Loucy (cell line): ENCODE measurements at regions not wholly inside any gene's neighbourhood (a gene's known extent, or its start where the extent isn't known, plus 50 kb on each side); places are given as distances from the start of the nearest gene placed in this dataset.

ENCODE experiments used
- H2AFZ ChIP-seq: fragments of 200-600 bp; sonication (generic); 2 replicates; pipeline ENCODE4 v1.6.0; 2016; ENCODE audit warnings: antibody characterized with exemption, mild to moderate bottlenecking, low read length, moderate library complexity
- H3F3A ChIP-seq: fragments of 200-600 bp; 2 replicates; pipeline ENCODE4 v1.6.0; 2016; ENCODE audit warnings: antibody characterized with exemption, low read depth, mild to moderate bottlenecking
- H3K27me3 ChIP-seq: fragments of 200-600 bp; sonication (generic); 2 replicates; pipeline ENCODE4 v1.6.1; 2014; ENCODE audit warnings: low read length, mild to moderate bottlenecking; ENCODE audit not compliant: insufficient read depth, poor library complexity, severe bottlenecking
- H3K36me3 ChIP-seq: fragments of 200-600 bp; sonication (generic); 2 replicates; pipeline ENCODE4 v1.6.1; 2016; ENCODE audit warnings: low read length; ENCODE audit not compliant: insufficient read depth
- H3K4me1 ChIP-seq: fragments of 200-600 bp; sonication (generic); 2 replicates; pipeline ENCODE4 v1.5.1; 2014; ENCODE audit warnings: low read length, mild to moderate bottlenecking; ENCODE audit not compliant: insufficient read depth, poor library complexity, severe bottlenecking
- H3K4me2 ChIP-seq: fragments of 200-600 bp; sonication (generic); 2 replicates; pipeline ENCODE4 v1.6.0; 2014; ENCODE audit warnings: antibody characterized with exemption, low read length, low read depth, mild to moderate bottlenecking; ENCODE audit not compliant: poor library complexity, severe bottlenecking
- H3K4me3 ChIP-seq: fragments of 200-600 bp; sonication (generic); 2 replicates; pipeline ENCODE4 v1.5.1; 2014; ENCODE audit warnings: low read length, mild to moderate bottlenecking, mixed read lengths; ENCODE audit not compliant: poor library complexity, severe bottlenecking
- H3K79me2 ChIP-seq: fragments of 200-600 bp; sonication (generic); 2 replicates; pipeline ENCODE4 v1.6.1; 2014; ENCODE audit warnings: low read length; ENCODE audit not compliant: insufficient read depth
- H3K9ac ChIP-seq: fragments of 200-600 bp; sonication (generic); 2 replicates; pipeline ENCODE4 v1.6.0; 2014; ENCODE audit warnings: mild to moderate bottlenecking, low read depth, low read length, moderate library complexity; ENCODE audit not compliant: poor library complexity, severe bottlenecking
- H3K9me2 ChIP-seq: fragments of 200-600 bp; sonication (generic); replicated peaks from 2 replicates; pipeline ENCODE4 v1.6.1; 2016; ENCODE audit warnings: low read depth, low read length, mixed read lengths
- H3K9me3 ChIP-seq: fragments of 200-600 bp; sonication (generic); 2 replicates; pipeline ENCODE4 v1.6.1; 2014; ENCODE audit warnings: mild to moderate bottlenecking, antibody characterized with exemption, low read length, low read depth; ENCODE audit not compliant: insufficient read depth
- H4K20me1 ChIP-seq: fragments of 200-600 bp; sonication (generic); 2 replicates; pipeline ENCODE4 v1.6.0; 2014; ENCODE audit warnings: antibody characterized with exemption, low read length, mild to moderate bottlenecking; ENCODE audit not compliant: insufficient read depth, poor library complexity, severe bottlenecking
- EZH2phosphoT487 ChIP-seq: fragments of 200-600 bp; IDR thresholded peaks from 2 replicates; pipeline ENCODE4 v1.6.1; 2018; ENCODE audit warnings: antibody characterized with exemption, mild to moderate bottlenecking, moderate library complexity, borderline replicate concordance
- TF ChIP-seq, protein P1 (sequence below): fragments of 200-600 bp; sonication (generic); conservative IDR thresholded peaks from 2 replicates; pipeline ENCODE4 v1.5.1; 2014; ENCODE audit warnings: mild to moderate bottlenecking, antibody characterized with exemption, low read length

DNA sequence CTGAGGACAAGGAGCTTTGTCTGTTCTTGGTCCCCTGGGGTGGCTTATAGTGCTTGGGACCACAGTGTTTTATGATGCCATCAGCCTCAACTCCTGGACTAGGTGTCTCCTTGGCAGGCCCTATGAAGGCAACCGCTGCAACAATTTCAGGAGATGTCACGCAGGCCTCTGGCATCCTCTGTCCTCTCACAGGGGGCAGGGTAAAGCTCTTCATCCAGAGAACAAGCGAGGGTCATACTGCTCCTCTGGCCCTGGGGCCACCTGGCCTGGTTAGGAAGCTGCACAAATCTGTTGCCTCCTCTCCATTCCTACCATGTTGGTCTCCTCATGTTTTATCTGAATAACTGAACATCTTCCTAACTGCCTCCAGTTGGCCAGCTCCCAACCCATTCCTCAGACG lies 148.9 kb upstream of the SPEF2 start:
- Histone ChIP-seq H3K79me2 (no peaks in the 10 kb centered on the region), H3K27me3 (no peaks in the 10 kb centered on the region), H3K9me3 (no peaks in the 10 kb centered on the region), H4K20me1 (no peaks in the 10 kb centered on the region), H3F3A (no peaks in the 10 kb centered on the region), H3K9me2 (no peaks in the 10 kb centered on the region), H2AFZ (no peak overlapping the region), H3K4me3 (no peak overlapping the region), H3K36me3 (no peaks in the 10 kb centered on the region), H3K4me1 (no peaks in the 10 kb centered on the region), H3K9ac (no peak overlapping the region), H3K4me2 (no peak overlapping the region)
- no peak for TF ChIP-seq EZH2phosphoT487
- TF ChIP-seq, protein P1, sequence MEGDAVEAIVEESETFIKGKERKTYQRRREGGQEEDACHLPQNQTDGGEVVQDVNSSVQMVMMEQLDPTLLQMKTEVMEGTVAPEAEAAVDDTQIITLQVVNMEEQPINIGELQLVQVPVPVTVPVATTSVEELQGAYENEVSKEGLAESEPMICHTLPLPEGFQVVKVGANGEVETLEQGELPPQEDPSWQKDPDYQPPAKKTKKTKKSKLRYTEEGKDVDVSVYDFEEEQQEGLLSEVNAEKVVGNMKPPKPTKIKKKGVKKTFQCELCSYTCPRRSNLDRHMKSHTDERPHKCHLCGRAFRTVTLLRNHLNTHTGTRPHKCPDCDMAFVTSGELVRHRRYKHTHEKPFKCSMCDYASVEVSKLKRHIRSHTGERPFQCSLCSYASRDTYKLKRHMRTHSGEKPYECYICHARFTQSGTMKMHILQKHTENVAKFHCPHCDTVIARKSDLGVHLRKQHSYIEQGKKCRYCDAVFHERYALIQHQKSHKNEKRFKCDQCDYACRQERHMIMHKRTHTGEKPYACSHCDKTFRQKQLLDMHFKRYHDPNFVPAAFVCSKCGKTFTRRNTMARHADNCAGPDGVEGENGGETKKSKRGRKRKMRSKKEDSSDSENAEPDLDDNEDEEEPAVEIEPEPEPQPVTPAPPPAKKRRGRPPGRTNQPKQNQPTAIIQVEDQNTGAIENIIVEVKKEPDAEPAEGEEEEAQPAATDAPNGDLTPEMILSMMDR: no peak

DNA sequence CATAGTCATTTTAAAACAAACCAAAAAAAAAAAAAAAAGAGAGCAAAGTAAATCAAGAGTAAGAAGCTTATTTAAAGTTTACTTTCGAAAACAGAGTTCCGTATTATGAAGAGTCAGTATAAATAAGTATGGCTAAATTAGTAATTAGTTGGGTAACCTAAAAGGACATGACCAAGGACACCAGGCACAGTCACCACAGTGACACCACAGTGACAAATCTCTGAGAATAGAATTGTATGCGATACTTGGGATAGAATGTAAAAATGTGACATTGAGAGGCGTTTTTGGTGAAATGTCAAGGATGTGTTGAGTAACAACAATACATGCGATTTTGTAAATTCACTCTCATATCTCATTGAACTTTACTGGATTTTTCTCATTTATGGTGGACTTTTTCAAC lies 150.9 kb upstream of the SPEF2 start:
- Histone ChIP-seq H3K4me3 (no peak overlapping the region), H3K4me1 (no peaks in the 10 kb centered on the region), H3K27me3 (no peaks in the 10 kb centered on the region), H2AFZ (no peak overlapping the region), H3K36me3 (no peaks in the 10 kb centered on the region), H3F3A (no peaks in the 10 kb centered on the region), H3K9ac (no peak overlapping the region), H3K9me3 (no peaks in the 10 kb centered on the region), H4K20me1 (no peaks in the 10 kb centered on the region), H3K9me2 (no peaks in the 10 kb centered on the region), H3K79me2 (no peaks in the 10 kb centered on the region), H3K4me2 (no peak overlapping the region)
- TF ChIP-seq, protein P1: no peak
- no peak for TF ChIP-seq EZH2phosphoT487

DNA sequence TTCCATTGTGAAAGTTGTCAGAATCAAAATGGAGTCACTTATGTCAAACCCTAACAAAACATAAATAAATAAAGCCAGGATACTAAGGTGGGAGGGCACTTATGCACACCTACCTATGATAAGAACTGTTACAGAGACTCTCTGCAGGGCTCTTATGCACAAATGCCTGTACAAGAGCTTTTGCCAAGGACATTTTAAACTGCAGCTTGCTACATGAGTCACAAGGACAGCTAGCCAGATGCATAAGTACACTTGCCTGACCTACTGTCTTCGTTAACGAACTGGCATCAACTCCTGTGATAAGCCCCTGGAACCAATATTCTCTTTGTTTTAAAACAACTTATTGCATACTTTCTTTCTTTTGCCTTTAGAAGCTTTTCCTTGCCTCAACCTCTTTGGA lies 152.9 kb upstream of the SPEF2 start:
- no peaks in the 10 kb centered on the region for H3F3A ChIP-seq
- H3K36me3 ChIP-seq: no peaks in the 10 kb centered on the region
- no peaks in the 10 kb centered on the region for H3K9me2 ChIP-seq
- H3K27me3 ChIP-seq: no peaks in the 10 kb centered on the region
- no peak overlapping the region for H3K4me3 ChIP-seq
- TF ChIP-seq, protein P1: no peak
- no peak for TF ChIP-seq EZH2phosphoT487
- no peaks in the 10 kb centered on the region for H3K79me2 ChIP-seq
- no peaks in the 10 kb centered on the region for H3K4me1 ChIP-seq
- H3K9ac ChIP-seq: no peak overlapping the region
- H3K4me2 ChIP-seq: no peak overlapping the region
- H2AFZ ChIP-seq: no peak overlapping the region
- no peaks in the 10 kb centered on the region for H3K9me3 ChIP-seq
- H4K20me1 ChIP-seq: no peaks in the 10 kb centered on the region
